Middle frontal gyrus (tissue), 1 donor: ENCODE measurements at regions not wholly inside any gene's neighbourhood (a gene's known extent, or its start where the extent isn't known, plus 50 kb on each side); places are given as distances from the start of the nearest gene placed in this dataset.
A peak's percentile ranks its signal among the peaks of the same experiment; 100 is the strongest.
"Not testable (repeated sequence)": the region's sequence is repeated elsewhere in the genome, so short reads cannot be mapped to it uniquely, and the experiment has no call there.

Experiments used
- DNase-seq: peaks from one replicate; pipeline ENCODE4 v3.0.0-alpha.2; 2015; ENCODE audit warnings: low spot score; ENCODE audit errors: extremely low spot score

GRCh38 chr9:15372455-15372854, 50.2 kb upstream of the SNAPC3 start:
- DNase-seq, result no peak

- no peak for DNase-seq
Observed at GRCh38 chr9:15371448-15371845, 51.2 kb upstream of the SNAPC3 start.

GRCh38 chr9:15370466-15371447, 51.9 kb upstream of the SNAPC3 start:
- peak; percentile 42 for DNase-seq

- DNase-seq, result no peak
Observed at GRCh38 chr9:15369871-15370270, 52.8 kb upstream of the SNAPC3 start.

- DNase-seq, result no peak
Observed at GRCh38 chr9:15369238-15369637, 53.4 kb upstream of the SNAPC3 start.

GRCh38 chr9:15364975-15365553, 57.6 kb upstream of the SNAPC3 start:
- DNase-seq, result not testable (repeated sequence)

- DNase-seq, result no peak
Observed at GRCh38 chr9:15361737-15362136, 54.7 kb upstream of the TTC39B start.

GRCh38 chr9:15357050-15357653, 50.1 kb upstream of the TTC39B start:
- DNase-seq, result no peak
